HepG2 (cell line): ENCODE measurements at regions not wholly inside any gene's neighbourhood (a gene's known extent, or its start where the extent isn't known, plus 50 kb on each side); places are given as distances from the start of the nearest gene placed in this dataset.

Experiments used
- CEBPB ChIP-seq: IDR thresholded peaks from 2 replicates; pipeline ENCODE4 v1.6.1; 2011; ENCODE audit warnings: low read depth, low read length, improper control_type of control experiment, borderline replicate concordance
- FUBP1 ChIP-seq: sonication (generic); formaldehyde crosslinking; IDR thresholded peaks from 2 replicates; pipeline ENCODE4 v1.5.1; 2020; ENCODE audit warnings: missing genetic modification reagents, mild to moderate bottlenecking, borderline replicate concordance
- LCORL ChIP-seq, 2 experiments: fragments of 450-650 bp in 1 of 2; sonication (generic) in 1 of 2; formaldehyde crosslinking in 1 of 2; IDR thresholded peaks; 2 replicates each; pipeline versions ENCODE4 v1.5.0 to v1.6.1; 2017 to 2020; ENCODE audit warnings: antibody characterized with exemption in 1 of 2, missing genetic modification reagents in 1 of 2
- MLXIP ChIP-seq: sonication (generic); formaldehyde crosslinking; IDR thresholded peaks from 2 replicates; pipeline ENCODE4 v1.9.0; 2021; ENCODE audit warnings: missing genetic modification reagents, borderline replicate concordance
- TBX2 ChIP-seq: sonication (generic); formaldehyde crosslinking; IDR thresholded peaks from 2 replicates; pipeline ENCODE4 v1.5.0; 2020; ENCODE audit warnings: missing genetic modification reagents, mild to moderate bottlenecking, borderline replicate concordance
- TRIM24 ChIP-seq: sonication (generic); formaldehyde crosslinking; IDR thresholded peaks from 2 replicates; pipeline ENCODE4 v1.8.0; 2022; ENCODE audit warnings: mild to moderate bottlenecking, missing genetic modification reagents
- WIZ ChIP-seq: sonication (generic); formaldehyde crosslinking; IDR thresholded peaks from 2 replicates; pipeline ENCODE4 v1.5.1; 2020; ENCODE audit warnings: mild to moderate bottlenecking, missing genetic modification reagents
- ZBTB26 ChIP-seq: IDR thresholded peaks from 2 replicates; pipeline ENCODE4 v1.6.1; 2016; ENCODE audit warnings: missing compliant biosample characterization, missing genetic modification reagents, borderline replicate concordance
- ZBTB4 ChIP-seq: sonication (generic); formaldehyde crosslinking; IDR thresholded peaks from 2 replicates; pipeline ENCODE4 v1.4.0; 2020; ENCODE audit warnings: missing genetic modification reagents, mild to moderate bottlenecking, borderline replicate concordance
- ZEB1 ChIP-seq: IDR thresholded peaks from 2 replicates; pipeline ENCODE4 v1.6.1; 2012; ENCODE audit warnings: mild to moderate bottlenecking, low read depth, inconsistent platforms; ENCODE audit not compliant: insufficient replicate concordance
- ZFX ChIP-seq: sonication (generic); formaldehyde crosslinking; IDR thresholded peaks from 2 replicates; pipeline ENCODE4 v1.4.0; 2020; ENCODE audit warnings: mild to moderate bottlenecking, low read depth, missing genetic modification reagents, moderate library complexity
- ZNF256 ChIP-seq: sonication (generic); formaldehyde crosslinking; conservative IDR thresholded peaks from 2 replicates; pipeline ENCODE4 v1.4.0; 2020; ENCODE audit warnings: missing genetic modification reagents
- TF ChIP-seq, protein P1 (sequence below): sonication (generic); formaldehyde crosslinking; IDR thresholded peaks from 2 replicates; pipeline ENCODE4 v1.4.0; 2020; ENCODE audit warnings: missing genetic modification reagents, mild to moderate bottlenecking, borderline replicate concordance

- TF ChIP-seq MLXIP (CRISPR knock-in tag) (no peak), TRIM24 (CRISPR knock-in tag) (no peak), ZBTB4 (CRISPR knock-in tag) (no peak), LCORL (IDR thresholded peaks at IDR 0.05) (no peak), LCORL (CRISPR knock-in tag; IDR thresholded peaks at IDR 0.05) (no peak), ZNF256 (no peak), TBX2 (peak; percentile 46; the same call in 1 of the 2 replicates), CEBPB (no peak), FUBP1 (CRISPR knock-in tag) (no peak), WIZ (CRISPR knock-in tag) (no peak), ZEB1 (peak; percentile 32), ZBTB26 (CRISPR knock-in tag) (0 out of 2 replicates have a peak, but pooled peaks have one; percentile 27), ZFX (CRISPR knock-in tag) (peak; percentile 53; the same call in 1 of the 2 replicates)
- TF ChIP-seq, protein P1, sequence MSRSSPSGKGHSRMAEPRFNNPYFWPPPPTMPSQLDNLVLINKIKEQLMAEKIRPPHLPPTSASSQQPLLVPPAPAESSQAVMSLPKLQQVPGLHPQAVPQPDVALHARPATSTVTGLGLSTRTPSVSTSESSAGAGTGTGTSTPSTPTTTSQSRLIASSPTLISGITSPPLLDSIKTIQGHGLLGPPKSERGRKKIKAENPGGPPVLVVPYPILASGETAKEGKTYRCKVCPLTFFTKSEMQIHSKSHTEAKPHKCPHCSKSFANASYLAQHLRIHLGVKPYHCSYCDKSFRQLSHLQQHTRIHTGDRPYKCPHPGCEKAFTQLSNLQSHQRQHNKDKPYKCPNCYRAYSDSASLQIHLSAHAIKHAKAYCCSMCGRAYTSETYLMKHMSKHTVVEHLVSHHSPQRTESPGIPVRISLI (CRISPR knock-in tag): 0 out of 2 replicates have a peak, but pooled peaks have one; percentile 32
Observed at GRCh38 chr20:53839423-53840176, 230.8 kb downstream of the BCAS1 start (continued).
